Activated CD8-positive, alpha-beta memory T cell treated with anti-CD3 and anti-CD28 coated beads for 36 hours (primary cell): ENCODE measurements at regions not wholly inside any gene's neighbourhood (a gene's known extent, or its start where the extent isn't known, plus 50 kb on each side); places are given as distances from the start of the nearest gene placed in this dataset.

ENCODE experiments used
- CTCF ChIA-PET: fragments of 350-600 bp; sonication (Branson Sonifier 250); formaldehyde crosslinking; loops from one replicate; lab custom pipeline; 2021; ENCODE audit warnings: antibody characterized with exemption; lab: Charles Lee
- POLR2A ChIA-PET: fragments of 350-600 bp; sonication (Branson Sonifier 250); formaldehyde crosslinking; loops from one replicate; lab custom pipeline; 2021; ENCODE audit warnings: antibody characterized with exemption; lab: Charles Lee

GRCh38 chr20:2231701-2232100 lies 64.1 kb upstream of the TGM3 start:
- POLR2A ChIA-PET = no interaction called here

GRCh38 chr20:2234598-2235191 lies 61.1 kb upstream of the TGM3 start:
- ChIA-PET POLR2A (no interaction called here), CTCF (no interaction called here)

More at GRCh38 chr20:2231701-2232100, 64.1 kb upstream of the TGM3 start:
- CTCF ChIA-PET = no interaction called here

- ChIA-PET CTCF (no interaction called here), POLR2A (no interaction called here)
Observed at GRCh38 chr20:2236256-2236655, 59.5 kb upstream of the TGM3 start.

GRCh38 chr20:2237059-2237458 lies 58.7 kb upstream of the TGM3 start:
- ChIA-PET CTCF (no interaction called here), POLR2A (no interaction called here)

- ChIA-PET CTCF (no interaction called here), POLR2A (no interaction called here)
Observed at GRCh38 chr20:2238601-2239000, 57.2 kb upstream of the TGM3 start.

GRCh38 chr20:2240835-2241234 lies 55.0 kb upstream of the TGM3 start:
- CTCF ChIA-PET = no interaction called here

DNA sequence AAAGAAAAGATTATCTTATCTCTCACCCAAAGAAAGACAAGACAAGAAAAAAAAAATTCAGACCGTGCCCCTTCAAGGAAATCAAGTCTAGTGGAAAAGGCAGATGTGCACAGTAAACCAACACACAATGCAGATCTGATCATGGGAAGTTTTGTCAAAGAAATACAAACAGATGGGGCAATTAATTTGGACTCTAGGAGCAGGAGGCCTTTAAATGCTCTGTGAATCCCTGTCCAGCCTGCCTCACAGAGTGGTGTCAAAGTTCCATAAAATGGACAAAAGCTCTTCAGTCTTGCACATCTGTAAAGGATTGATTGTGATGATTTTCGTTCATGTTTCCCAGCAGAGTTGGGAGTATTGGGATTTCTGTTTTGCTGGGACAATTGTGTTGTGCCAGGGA lies 53.1 kb upstream of the TGM3 start:
- ChIA-PET CTCF (no interaction called here), POLR2A (no interaction called here)

More at GRCh38 chr20:2240835-2241234, 55.0 kb upstream of the TGM3 start:
- POLR2A ChIA-PET = interaction anchor here (0.5 kb wide), 1 partner anchor 286 kb away, joined by 4 read pairs; no protein-coding TSS in a partner anchor

- CTCF ChIA-PET = no interaction called here
- POLR2A ChIA-PET = no interaction called here
Observed at GRCh38 chr20:2244523-2244922, 51.3 kb upstream of the TGM3 start.

GRCh38 chr20:2244993-2245392 lies 50.8 kb upstream of the TGM3 start:
- CTCF ChIA-PET = no interaction called here
- POLR2A ChIA-PET = no interaction called here

DNA sequence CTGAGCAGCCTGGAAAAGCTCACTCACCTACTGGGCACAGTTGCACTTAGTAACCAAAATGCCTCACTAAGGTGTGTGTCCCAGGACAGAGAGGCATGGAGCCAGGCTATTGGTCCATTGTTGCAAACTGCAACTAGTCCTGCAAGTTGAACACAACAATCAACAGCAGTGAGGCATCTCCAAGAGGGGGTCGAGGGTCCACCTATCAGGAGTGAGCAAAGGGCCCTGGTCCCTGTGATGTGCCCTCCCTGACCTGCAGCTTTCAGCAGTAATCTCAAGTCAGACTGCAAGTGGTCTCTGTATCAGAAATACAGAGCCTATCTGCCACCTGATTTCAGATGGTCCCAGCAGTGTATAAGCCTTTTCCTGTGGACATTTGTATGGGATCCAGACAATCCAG lies 50.2 kb upstream of the TGM3 start:
- POLR2A ChIA-PET = no interaction called here
- CTCF ChIA-PET = no interaction called here
